ENCODE measurements at regions not wholly inside any gene's neighbourhood (a gene's known extent, or its start where the extent isn't known, plus 50 kb on each side); places are given as distances from the start of the nearest gene placed in this dataset.
"Not testable (repeated sequence)": the region's sequence is repeated elsewhere in the genome, so short reads cannot be mapped to it uniquely, and the experiment has no call there.

GRCh38 chr14:97077253-97077653 lies 280.1 kb downstream of the VRK1 start:
- no peak for DNase-seq

GRCh38 chr14:97077687-97078086 lies 280.5 kb downstream of the VRK1 start:
- DNase-seq: no peak

- no peak for DNase-seq
These were observed 283.8 kb downstream of the VRK1 start for GRCh38 chr14:97080991-97081390.

- DNase-seq: no peak
These were observed 298.1 kb downstream of the VRK1 start for GRCh38 chr14:97095269-97095668.

- DNase-seq: no peak
These were observed 300.1 kb downstream of the VRK1 start for GRCh38 chr14:97097296-97097695.

GRCh38 chr14:97100306-97100705 lies 303.1 kb downstream of the VRK1 start:
- DNase-seq: no peak

- no peak for DNase-seq
These were observed 304.4 kb downstream of the VRK1 start for GRCh38 chr14:97101561-97101960.

- DNase-seq: no peak
These were observed 306.8 kb downstream of the VRK1 start for GRCh38 chr14:97104029-97104428.

- no peak for DNase-seq
These were observed 309.0 kb downstream of the VRK1 start for GRCh38 chr14:97106166-97106565.

- DNase-seq: no peak
These were observed 309.4 kb downstream of the VRK1 start for GRCh38 chr14:97106609-97107008.

GRCh38 chr14:97107080-97107479 lies 309.9 kb downstream of the VRK1 start:
- DNase-seq: no peak

GRCh38 chr14:97107760-97108159 lies 310.6 kb downstream of the VRK1 start:
- no peak for DNase-seq

- DNase-seq: no peak
These were observed 312.1 kb downstream of the VRK1 start for GRCh38 chr14:97109234-97109633.

- no peak for DNase-seq
These were observed 316.2 kb downstream of the VRK1 start for GRCh38 chr14:97113339-97113738.

GRCh38 chr14:97116546-97116945 lies 319.4 kb downstream of the VRK1 start:
- no peak for DNase-seq

GRCh38 chr14:97117693-97118092 lies 320.5 kb downstream of the VRK1 start:
- DNase-seq: no peak

- no peak for DNase-seq
These were observed 323.0 kb downstream of the VRK1 start for GRCh38 chr14:97120204-97120603.

- peak; percentile 6 for DNase-seq
These were observed 323.4 kb downstream of the VRK1 start for GRCh38 chr14:97120611-97121031.

- no peak for DNase-seq
These were observed 332.5 kb downstream of the VRK1 start for GRCh38 chr14:97129639-97130038.

- not testable (repeated sequence) for DNase-seq
These were observed 338.7 kb downstream of the VRK1 start for GRCh38 chr14:97135847-97136246.

- no peak for DNase-seq
These were observed 340.5 kb downstream of the VRK1 start for GRCh38 chr14:97137705-97138104.

GRCh38 chr14:97138801-97139200 lies 341.6 kb downstream of the VRK1 start:
- DNase-seq: no peak

GRCh38 chr14:97143011-97143410 lies 345.8 kb downstream of the VRK1 start:
- no peak for DNase-seq

- DNase-seq: no peak
These were observed 346.3 kb downstream of the VRK1 start for GRCh38 chr14:97143456-97143855.

- not testable (repeated sequence) for DNase-seq
These were observed 350.8 kb downstream of the VRK1 start for GRCh38 chr14:97148021-97148420.

GRCh38 chr14:97149775-97150174 lies 352.6 kb downstream of the VRK1 start:
- no peak for DNase-seq
